CD14-positive monocyte (primary cell): ENCODE measurements at regions not wholly inside any gene's neighbourhood (a gene's known extent, or its start where the extent isn't known, plus 50 kb on each side); places are given as distances from the start of the nearest gene placed in this dataset.

Experiments used
- DNase-seq, 3 donors: peaks; one replicate each; pipeline ENCODE4 v3.0.0-alpha.2; 2011 to 2022
- H2AFZ ChIP-seq: 2 replicates; pipeline ENCODE4 v1.6.0; 2012; ENCODE audit warnings: mild to moderate bottlenecking, low read depth, low read length, inconsistent platforms; ENCODE audit not compliant: insufficient read depth, poor library complexity, severe bottlenecking
- H3K27ac ChIP-seq, 2 donors: 1 replicate in 1 of 2; 2 replicates in 1 of 2; pipeline ENCODE4 v1.5.1; 2012 to 2013; ENCODE audit warnings: low read length in 2 of 2, control low read depth in 1 of 2, inconsistent platforms in 1 of 2, low read depth in 1 of 2, mild to moderate bottlenecking in 1 of 2
- H3K27me3 ChIP-seq, 2 donors: one replicate each; pipeline versions ENCODE4 v1.6.0 to v1.6.1; 2011 to 2013; ENCODE audit warnings: low read length in 2 of 2; ENCODE audit not compliant: control insufficient read depth in 2 of 2, insufficient read depth in 2 of 2
- H3K36me3 ChIP-seq, 2 donors: replicated peaks in 1 of 2; 1 replicate in 1 of 2; 2 replicates in 1 of 2; pipeline versions ENCODE4 v1.5.1 to v1.6.1; 2012 to 2013; ENCODE audit warnings: low read length in 2 of 2, control low read depth in 1 of 2, inconsistent platforms in 1 of 2, mild to moderate bottlenecking in 1 of 2; ENCODE audit not compliant: insufficient read depth in 2 of 2, control insufficient read depth in 1 of 2
- H3K4me1 ChIP-seq, 2 donors: 1 replicate in 1 of 2; 2 replicates in 1 of 2; pipeline versions ENCODE4 v1.5.1 to v1.6.1; 2012 to 2013; ENCODE audit warnings: low read length in 2 of 2, control low read depth in 1 of 2, inconsistent platforms in 1 of 2, mild to moderate bottlenecking in 1 of 2, moderate library complexity in 1 of 2; ENCODE audit not compliant: insufficient read depth in 2 of 2, control insufficient read depth in 1 of 2
- H3K4me2 ChIP-seq: replicated peaks from 2 replicates; pipeline ENCODE3; 2012; ENCODE audit warnings: low read length, moderate library complexity, mild to moderate bottlenecking; ENCODE audit not compliant: poor library complexity, severe bottlenecking; ENCODE audit errors: extremely low read depth
- H3K4me3 ChIP-seq, 3 experiments: fragments of 200-600 bp in 1 of 3; sonication (generic) in 1 of 3; replicated peaks in 1 of 3; 1 replicate in 2 of 3; 2 replicates in 1 of 3; pipeline ENCODE4 v1.5.1; 2011 to 2013; ENCODE audit warnings: low read length in 3 of 3, mild to moderate bottlenecking in 3 of 3, control low read depth in 2 of 3, low read depth in 2 of 3, inconsistent platforms in 1 of 3, moderate library complexity in 1 of 3
- H3K79me2 ChIP-seq: 2 replicates; pipeline ENCODE4 v1.6.0; 2012; ENCODE audit warnings: mild to moderate bottlenecking, control low read depth, inconsistent platforms, low read length, moderate library complexity; ENCODE audit not compliant: insufficient read depth
- H3K9ac ChIP-seq: 2 replicates; pipeline ENCODE4 v1.6.0; 2017; ENCODE audit warnings: low read length, mild to moderate bottlenecking; ENCODE audit not compliant: insufficient read depth, poor library complexity, severe bottlenecking
- H3K9me3 ChIP-seq, 2 donors: replicated peaks in 1 of 2; 1 replicate in 1 of 2; 2 replicates in 1 of 2; pipeline versions ENCODE4 v1.5.1 to v1.6.1; 2012 to 2013; ENCODE audit warnings: low read length in 2 of 2, control low read depth in 1 of 2; ENCODE audit not compliant: control insufficient read depth in 1 of 2, insufficient read depth in 1 of 2
- H4K20me1 ChIP-seq: 2 replicates; pipeline ENCODE4 v1.6.0; 2012; ENCODE audit warnings: mild to moderate bottlenecking, low read length, control low read depth, moderate library complexity; ENCODE audit not compliant: insufficient read depth
- H3K27ac Mint-ChIP-seq, 7 donors: one replicate each; pipeline ENCODE4 v1.8.0; 2020; ENCODE audit warnings: mild to moderate bottlenecking in 7 of 7, mixed read lengths in 7 of 7, moderate library complexity in 6 of 7, inconsistent platforms in 2 of 7
- H3K27me3 Mint-ChIP-seq, 3 donors: one replicate each; pipeline ENCODE4 v1.8.0; 2021 to 2022; ENCODE audit warnings: low read depth in 3 of 3, mild to moderate bottlenecking in 3 of 3, mixed read lengths in 3 of 3, moderate library complexity in 3 of 3, inconsistent platforms in 1 of 3
- H3K36me3 Mint-ChIP-seq, 2 donors: one replicate each; pipeline ENCODE4 v1.8.0; 2020; ENCODE audit warnings: mixed read lengths in 2 of 2, inconsistent platforms in 1 of 2, mild to moderate bottlenecking in 1 of 2
- H3K4me1 Mint-ChIP-seq: one replicate; pipeline ENCODE4 v1.8.0; 2020; ENCODE audit warnings: mild to moderate bottlenecking, mixed read lengths
- H3K4me3 Mint-ChIP-seq, 2 donors: one replicate each; pipeline ENCODE4 v1.8.0; 2020; ENCODE audit warnings: mild to moderate bottlenecking in 2 of 2, mixed read lengths in 2 of 2, moderate library complexity in 1 of 2
- H3K9me3 Mint-ChIP-seq, 7 donors: one replicate each; pipeline ENCODE4 v1.8.0; 2020 to 2022; ENCODE audit warnings: mixed read lengths in 7 of 7, mild to moderate bottlenecking in 6 of 7, moderate library complexity in 6 of 7, inconsistent platforms in 2 of 7
- WGBS: methylation state at CpG from one replicate; pipeline ENCODE4 v1.1.5; 2013; ENCODE audit warnings: missing lambda C conversion rate; ENCODE audit not compliant: insufficient coverage; 5-methylcytosine and 5-hydroxymethylcytosine counted together
- intact Hi-C, 2 donors: fragments of 100-400 bp; cut with micrococcal nuclease; formaldehyde crosslinking; loops; one replicate each; pipeline versions ENCODE4 v1.15.0 to v1.15.1; 2023
- TF ChIP-seq, protein P1 (sequence below): fragments of 200-600 bp; IDR thresholded peaks from one replicate; pipeline ENCODE4 v1.8.0; 2022; ENCODE audit warnings: antibody characterized with exemption, mild to moderate bottlenecking

- H3K27me3 ChIP-seq, result no peaks in the 10 kb centered on the region
- intact Hi-C loops, result no loop called here
Observed at GRCh38 chr21:14817311-14817710, 247.5 kb downstream of the NRIP1 start.

GRCh38 chr21:14814991-14815390 lies 249.8 kb downstream of the NRIP1 start:
- H3K9ac ChIP-seq, result no peak overlapping the region
- no peak overlapping the region for H2AFZ ChIP-seq
- H3K4me3 ChIP-seq, result no peak overlapping the region
- TF ChIP-seq, protein P1, sequence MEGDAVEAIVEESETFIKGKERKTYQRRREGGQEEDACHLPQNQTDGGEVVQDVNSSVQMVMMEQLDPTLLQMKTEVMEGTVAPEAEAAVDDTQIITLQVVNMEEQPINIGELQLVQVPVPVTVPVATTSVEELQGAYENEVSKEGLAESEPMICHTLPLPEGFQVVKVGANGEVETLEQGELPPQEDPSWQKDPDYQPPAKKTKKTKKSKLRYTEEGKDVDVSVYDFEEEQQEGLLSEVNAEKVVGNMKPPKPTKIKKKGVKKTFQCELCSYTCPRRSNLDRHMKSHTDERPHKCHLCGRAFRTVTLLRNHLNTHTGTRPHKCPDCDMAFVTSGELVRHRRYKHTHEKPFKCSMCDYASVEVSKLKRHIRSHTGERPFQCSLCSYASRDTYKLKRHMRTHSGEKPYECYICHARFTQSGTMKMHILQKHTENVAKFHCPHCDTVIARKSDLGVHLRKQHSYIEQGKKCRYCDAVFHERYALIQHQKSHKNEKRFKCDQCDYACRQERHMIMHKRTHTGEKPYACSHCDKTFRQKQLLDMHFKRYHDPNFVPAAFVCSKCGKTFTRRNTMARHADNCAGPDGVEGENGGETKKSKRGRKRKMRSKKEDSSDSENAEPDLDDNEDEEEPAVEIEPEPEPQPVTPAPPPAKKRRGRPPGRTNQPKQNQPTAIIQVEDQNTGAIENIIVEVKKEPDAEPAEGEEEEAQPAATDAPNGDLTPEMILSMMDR, result no peak
- H4K20me1 ChIP-seq, result no peaks in the 10 kb centered on the region
- no peak overlapping the region for H3K4me2 ChIP-seq
- H3K27ac Mint-ChIP-seq, result no peak overlapping the region
- H3K36me3 ChIP-seq, result no peaks in the 10 kb centered on the region
- H3K4me3 Mint-ChIP-seq, result no peak overlapping the region
- H3K79me2 ChIP-seq, result no peaks in the 10 kb centered on the region
- no peaks in the 10 kb centered on the region for H3K36me3 Mint-ChIP-seq
- 100% methylated on average over 1 of the region's 3 CpGs for WGBS
- no peaks in the 10 kb centered on the region for H3K27me3 Mint-ChIP-seq
- no peak overlapping the region for H3K27ac ChIP-seq
- intact Hi-C loops, result no loop called here
- H3K4me1 ChIP-seq, result no peaks in the 10 kb centered on the region
- no peaks in the 10 kb centered on the region for H3K4me1 Mint-ChIP-seq
- H3K9me3 Mint-ChIP-seq, result peaks cover 2 to 13% (median 8%) of the 10 kb centered on the region in 7 donors
- peaks cover 0 to 4% of the 10 kb centered on the region in 2 donors for H3K9me3 ChIP-seq
- no peaks in the 10 kb centered on the region for H3K27me3 ChIP-seq
- DNase-seq, result no peak

More at GRCh38 chr21:14817311-14817710, 247.5 kb downstream of the NRIP1 start:
- DNase-seq, result no peak
- Histone ChIP-seq H3K4me2 (no peak overlapping the region), H3K79me2 (no peaks in the 10 kb centered on the region), H2AFZ (no peak overlapping the region), H3K27ac (no peak overlapping the region), H3K9ac (no peak overlapping the region), H3K4me1 (no peaks in the 10 kb centered on the region), H4K20me1 (no peaks in the 10 kb centered on the region), H3K9me3 (no peaks in the 10 kb centered on the region), H3K4me3 (no peak overlapping the region), H3K36me3 (no peaks in the 10 kb centered on the region)
- H3K4me1 Mint-ChIP-seq, result no peaks in the 10 kb centered on the region
- no peak overlapping the region for H3K27ac Mint-ChIP-seq
- 92% methylated on average over 1 of the region's 1 CpG for WGBS
- H3K4me3 Mint-ChIP-seq, result no peak overlapping the region
- TF ChIP-seq, protein P1, result no peak
- no peaks in the 10 kb centered on the region for H3K36me3 Mint-ChIP-seq
- peaks cover 2 to 6% (median 4%) of the 10 kb centered on the region in 7 donors for H3K9me3 Mint-ChIP-seq
- H3K27me3 Mint-ChIP-seq, result no peaks in the 10 kb centered on the region
